HCT116 (cell line): ENCODE measurements at regions not wholly inside any gene's neighbourhood (a gene's known extent, or its start where the extent isn't known, plus 50 kb on each side); places are given as distances from the start of the nearest gene placed in this dataset.

ENCODE experiments used
- ATAC-seq: fragments of 200-7000 bp; cut with Tn5 transposase; 2 replicates; pipeline ENCODE4 v1.9.1; 2020; ENCODE audit warnings: mild to moderate bottlenecking, moderate library complexity
- BruUV-seq: library from RNA; stranded (reverse); fragments of 400-500 nt; replicated peaks from 2 replicates; lab custom pipeline; 2021; lab: Mats Ljungman, UMichigan
- CTCF ChIA-PET: fragments of 300-600 bp; sonication (Branson Sonifier 250); formaldehyde crosslinking; loops from one replicate; lab custom pipeline; 2021; ENCODE audit warnings: antibody characterized with exemption; lab: Charles Lee
- POLR2A ChIA-PET: fragments of 300-600, 350-600 bp; sonication (Branson Sonifier 250); formaldehyde crosslinking; loops from one replicate; lab custom pipeline; 2021; ENCODE audit warnings: antibody characterized with exemption; lab: Charles Lee
- RAD21 ChIA-PET, 2 experiments: fragments of 300-600 bp; sonication (Branson Sonifier 250); formaldehyde crosslinking; loops; one replicate each; lab custom pipeline; 2023; ENCODE audit warnings: low total read pairs in 2 of 2; ENCODE audit not compliant: uncharacterized antibody in 2 of 2, unreplicated experiment in 2 of 2, low non-redundant PET in 1 of 2; lab: Charles Lee
- DNase-seq: peaks from one replicate; pipeline ENCODE4 v3.0.0-alpha.2; 2010; ENCODE audit warnings: low read depth, low spot score
- H2AFZ ChIP-seq: fragments of 200-600 bp; shearing (Covaris generic), sonication (generic); 2 replicates; pipeline ENCODE4 v1.6.1; 2017; ENCODE audit warnings: low read depth, mixed run types, mixed read lengths, antibody characterized with exemption, low read length; ENCODE audit not compliant: poor library complexity, severe bottlenecking
- H3K27ac ChIP-seq: 2 replicates; pipeline ENCODE4 v1.5.1; 2012; ENCODE audit warnings: low read depth, low read length
- H3K27me3 ChIP-seq: fragments of 200-600 bp; sonication (generic); 2 replicates; pipeline ENCODE4 v1.6.1; 2016; ENCODE audit warnings: mixed run types, low read length, mixed read lengths; ENCODE audit not compliant: insufficient read depth
- H3K36me3 ChIP-seq, 2 experiments: fragments of 200-500 bp in 1 of 2; fragments of 200-600 bp in 1 of 2; sonication (Bioruptor generic) in 1 of 2; sonication (generic) in 1 of 2; 2 replicates each; pipeline versions ENCODE4 v1.5.1 to v1.6.1; 2014 to 2016; ENCODE audit warnings: low read length in 2 of 2, inconsistent platforms in 1 of 2, mixed read lengths in 1 of 2, mixed run types in 1 of 2; ENCODE audit not compliant: insufficient read depth in 2 of 2, control insufficient read depth in 1 of 2
- H3K4me1 ChIP-seq, 2 experiments: fragments of 200-600 bp in 1 of 2; sonication (generic) in 1 of 2; 2 replicates each; pipeline versions ENCODE4 v1.5.1 to v1.6.1; 2012 to 2017; ENCODE audit warnings: low read length in 2 of 2, inconsistent platforms in 1 of 2, mild to moderate bottlenecking in 1 of 2, mixed read lengths in 1 of 2, mixed run types in 1 of 2, moderate library complexity in 1 of 2; ENCODE audit not compliant: insufficient read depth in 2 of 2, control insufficient read depth in 1 of 2
- H3K4me2 ChIP-seq: fragments of 200-600 bp; sonication (generic); 2 replicates; pipeline ENCODE4 v1.6.1; 2017; ENCODE audit warnings: mixed run types, low read length, mixed read lengths
- H3K4me3 ChIP-seq, 2 experiments: fragments of 200-600 bp in 1 of 2; sonication (generic) in 1 of 2; replicated peaks in 1 of 2; 2 replicates each; pipeline ENCODE4 v1.5.1; 2011 to 2016; ENCODE audit warnings: low read length in 2 of 2, control low read depth in 1 of 2, low read depth in 1 of 2, mild to moderate bottlenecking in 1 of 2, mixed read lengths in 1 of 2, mixed run types in 1 of 2
- H3K79me2 ChIP-seq: fragments of 200-600 bp; sonication (generic); 2 replicates; pipeline ENCODE4 v1.6.1; 2017; ENCODE audit warnings: mild to moderate bottlenecking, mixed run types, low read length, moderate library complexity, mixed read lengths; ENCODE audit not compliant: insufficient read depth
- H3K9ac ChIP-seq: fragments of 200-600 bp; sonication (generic); 2 replicates; pipeline ENCODE4 v1.6.1; 2016; ENCODE audit warnings: low read length, mixed read lengths
- H3K9me2 ChIP-seq: fragments of 200-600 bp; sonication (generic), shearing (Covaris generic); 2 replicates; pipeline ENCODE4 v1.6.1; 2017; ENCODE audit warnings: mixed run types, mild to moderate bottlenecking, moderate library complexity; ENCODE audit not compliant: insufficient read depth
- H3K9me3 ChIP-seq, 2 experiments: fragments of 200-500 bp in 1 of 2; fragments of 200-600 bp in 1 of 2; sonication (Bioruptor generic) in 1 of 2; sonication (generic) in 1 of 2; 2 replicates each; pipeline ENCODE4 v1.6.1; 2014 to 2017; ENCODE audit warnings: low read length in 2 of 2, mixed read lengths in 2 of 2, inconsistent platforms in 1 of 2, low read depth in 1 of 2, mild to moderate bottlenecking in 1 of 2, mixed run types in 1 of 2, moderate library complexity in 1 of 2; ENCODE audit not compliant: control insufficient read depth in 1 of 2, insufficient read depth in 1 of 2
- H4K20me1 ChIP-seq: fragments of 200-600 bp; sonication (generic), shearing (Covaris generic); 2 replicates; pipeline ENCODE4 v1.6.1; 2017; ENCODE audit warnings: mixed run types, mild to moderate bottlenecking, moderate library complexity; ENCODE audit not compliant: insufficient read depth
- CEBPB ChIP-seq: IDR thresholded peaks from 2 replicates; pipeline ENCODE4 v1.6.1; 2012; ENCODE audit warnings: low read depth
- CTCF ChIP-seq, 3 experiments: fragments of 200-600 bp in 1 of 3; sonication (generic) in 1 of 3; IDR thresholded peaks in 2 of 3; conservative IDR thresholded peaks in 1 of 3; 2 replicates each; pipeline ENCODE4 v1.5.1; 2012 to 2017; ENCODE audit warnings: low read depth in 2 of 3, low read length in 2 of 3, antibody characterized with exemption in 1 of 3, borderline replicate concordance in 1 of 3, control low read depth in 1 of 3, mild to moderate bottlenecking in 1 of 3, mixed read lengths in 1 of 3, mixed run types in 1 of 3, moderate library complexity in 1 of 3; ENCODE audit not compliant: insufficient read depth in 1 of 3
- EGR1 ChIP-seq: IDR thresholded peaks from 2 replicates; pipeline ENCODE4 v1.6.1; 2012; ENCODE audit warnings: low read depth
- EZH2 ChIP-seq: fragments of 200-600 bp; sonication (generic); IDR thresholded peaks from 2 replicates; pipeline ENCODE4 v1.6.1; 2017; ENCODE audit warnings: antibody characterized with exemption, mixed run types
- EZH2phosphoT487 ChIP-seq: fragments of 200-600 bp; IDR thresholded peaks from 2 replicates; pipeline ENCODE4 v1.6.1; 2018; ENCODE audit warnings: antibody characterized with exemption, borderline replicate concordance
- FOSL1 ChIP-seq: IDR thresholded peaks from 2 replicates; pipeline ENCODE4 v1.6.1; 2012; ENCODE audit warnings: low read depth
- POLR2A ChIP-seq: IDR thresholded peaks from 2 replicates; pipeline ENCODE4 v1.7.0; 2011; ENCODE audit warnings: borderline replicate concordance; ENCODE audit not compliant: insufficient read depth, insufficient read length; ENCODE audit errors: extremely low read depth
- POLR2AphosphoS5 ChIP-seq: IDR thresholded peaks from 2 replicates; pipeline ENCODE4 v1.6.1; 2011; ENCODE audit warnings: mild to moderate bottlenecking, low read depth, low read length, moderate library complexity
- RAD21 ChIP-seq: IDR thresholded peaks from 2 replicates; pipeline ENCODE4 v1.6.1; 2012; ENCODE audit warnings: low read depth, mild to moderate bottlenecking
- REST ChIP-seq: IDR thresholded peaks from 2 replicates; pipeline ENCODE4 v1.6.1; 2012; ENCODE audit warnings: low read depth
- SIN3A ChIP-seq: IDR thresholded peaks from 2 replicates; pipeline ENCODE4 v1.6.1; 2012; ENCODE audit warnings: low read depth
- SRF ChIP-seq: IDR thresholded peaks from 2 replicates; pipeline ENCODE4 v1.6.1; 2012; ENCODE audit warnings: low read depth
- TCF7L2 ChIP-seq: IDR thresholded peaks from 2 replicates; pipeline ENCODE4 v1.7.0; 2011; ENCODE audit warnings: borderline replicate concordance, inconsistent platforms; ENCODE audit not compliant: insufficient read depth, insufficient read length; ENCODE audit errors: extremely low read depth
- YY1 ChIP-seq: IDR thresholded peaks from 2 replicates; pipeline ENCODE4 v1.6.1; 2011; ENCODE audit warnings: low read length, low read depth, moderate library complexity, mild to moderate bottlenecking; ENCODE audit not compliant: insufficient replicate concordance; ENCODE audit errors: extremely low read depth
- ZNF274 ChIP-seq: fragments of 200-500 bp; sonication (Bioruptor generic); IDR thresholded peaks from 2 replicates; pipeline ENCODE4 v1.6.1; 2014; ENCODE audit warnings: mild to moderate bottlenecking, low read depth, low read length, inconsistent platforms
- intact Hi-C: fragments of 100-400 bp; cut with micrococcal nuclease; formaldehyde crosslinking; loops from 2 replicates; pipeline ENCODE4 v1.10.0; 2022

- intact Hi-C loops = no loop called here
- ChIA-PET POLR2A (no interaction called here), RAD21 (no interaction called here), CTCF (no interaction called here)
- Histone ChIP-seq H3K79me2 (no peaks in the 10 kb centered on the region), H3K27me3 (no peaks in the 10 kb centered on the region), H2AFZ (no peak overlapping the region), H4K20me1 (no peaks in the 10 kb centered on the region), H3K27ac (no peak overlapping the region), H3K36me3 (no peaks in the 10 kb centered on the region), H3K9ac (no peak overlapping the region), H3K4me3 (no peak overlapping the region), H3K4me1 (peaks cover 0 to 26% of the 10 kb centered on the region in 2 experiments; a peak in 2 of 4 replicates), H3K9me3 (no peaks in the 10 kb centered on the region), H3K4me2 (no peak overlapping the region), H3K9me2 (no peaks in the 10 kb centered on the region)
- DNase-seq (no peak), ATAC-seq (no peak)
- BruUV-seq = no TSS peak
- TF ChIP-seq CTCF (IDR thresholded peaks at IDR 0.05 in 2 of 3, conservative IDR thresholded peaks at IDR 0.05 in 1 of 3; ENCODE audit: borderline replicate concordance in 1 of 3, insufficient read depth in 1 of 3, low read depth in 2 of 3, low read length in 2 of 3) = no peak
- TF ChIP-seq REST = no peak
- TF ChIP-seq TCF7L2 = no peak
- no peak for TF ChIP-seq RAD21
- no peak for TF ChIP-seq EZH2
- no peak for TF ChIP-seq EZH2phosphoT487
- TF ChIP-seq SIN3A = no peak
- no peak for TF ChIP-seq CEBPB
- no peak for TF ChIP-seq ZNF274
- no peak for TF ChIP-seq POLR2A
- no peak for TF ChIP-seq POLR2AphosphoS5
- TF ChIP-seq EGR1 = no peak
- no peak for TF ChIP-seq SRF
- TF ChIP-seq FOSL1 = no peak
- TF ChIP-seq YY1 = no peak
These were observed 91.3 kb upstream of the ZNF366 start for GRCh38 chr5:72598401-72599064.
